ENCODE measurements at regions not wholly inside any gene's neighbourhood (a gene's known extent, or its start where the extent isn't known, plus 50 kb on each side); places are given as distances from the start of the nearest gene placed in this dataset.
A peak's percentile ranks its signal among the peaks of the same experiment; 100 is the strongest.

GRCh38 chr11:40062616-40063015 lies 1396.8 kb downstream of the LRRC4C start:
- DNase-seq: no peak
- Histone ChIP-seq H3K27ac (no peak overlapping the region), H3K4me1 (no peaks in the 10 kb centered on the region), H3K27me3 (no peaks in the 10 kb centered on the region), H3K36me3 (no peaks in the 10 kb centered on the region), H3K4me3 (no peak overlapping the region), H3K9me3 (no peaks in the 10 kb centered on the region)
- TF ChIP-seq POLR2A (IDR thresholded peaks at IDR 0.05) (no peak), POLR2AphosphoS5 (IDR thresholded peaks at IDR 0.05) (no peak), EP300 (IDR thresholded peaks at IDR 0.05) (no peak), CTCF (IDR thresholded peaks at IDR 0.05) (no peak)
- WGBS, 5 donors: 58 to 88% (median 80%) methylated on average over 2 of the region's 2 CpGs
- intact Hi-C loops (cut with DNase I; ENCODE audit: low total_unique reads): no loop called here

- Histone ChIP-seq H3K4me1 (no peaks in the 10 kb centered on the region), H3K9me3 (no peaks in the 10 kb centered on the region), H3K36me3 (no peaks in the 10 kb centered on the region), H3K27me3 (no peaks in the 10 kb centered on the region), H3K4me3 (no peak overlapping the region), H3K27ac (no peak overlapping the region)
- 65 to 94% (median 85%) methylated on average over 3 of the region's 3 CpGs for WGBS, 5 donors
- DNase-seq: no peak
- intact Hi-C loops (cut with DNase I; ENCODE audit: low total_unique reads): no loop called here
- TF ChIP-seq POLR2AphosphoS5 (IDR thresholded peaks at IDR 0.05) (no peak), EP300 (IDR thresholded peaks at IDR 0.05) (no peak)
These were observed 1398.2 kb downstream of the LRRC4C start for GRCh38 chr11:40061221-40061620.

- Histone ChIP-seq H3K36me3 (no peaks in the 10 kb centered on the region), H3K4me3 (no peak overlapping the region), H3K4me1 (no peaks in the 10 kb centered on the region), H3K27ac (no peak overlapping the region), H3K9me3 (no peaks in the 10 kb centered on the region), H3K27me3 (no peaks in the 10 kb centered on the region)
- TF ChIP-seq EP300 (IDR thresholded peaks at IDR 0.05) (no peak), POLR2AphosphoS5 (IDR thresholded peaks at IDR 0.05) (no peak)
- peak; percentile 8 to 26 for DNase-seq
- intact Hi-C loops (cut with DNase I; ENCODE audit: low total_unique reads): no loop called here
These were observed 1404.8 kb downstream of the LRRC4C start for GRCh38 chr11:40054631-40055030.

GRCh38 chr11:40045312-40045711 lies 1414.1 kb downstream of the LRRC4C start:
- WGBS, 5 donors: 70 to 84% (median 78%) methylated on average over 3 of the region's 3 CpGs
- Histone ChIP-seq H3K4me1 (no peaks in the 10 kb centered on the region), H3K36me3 (no peaks in the 10 kb centered on the region), H3K27ac (no peak overlapping the region), H3K9me3 (peaks cover 0 to 15% (median 0%) of the 10 kb centered on the region in 4 donors), H3K4me3 (no peak overlapping the region), H3K27me3 (no peaks in the 10 kb centered on the region)
- TF ChIP-seq EP300 (IDR thresholded peaks at IDR 0.05) (no peak), POLR2A (IDR thresholded peaks at IDR 0.05) (no peak), CTCF (IDR thresholded peaks at IDR 0.05) (no peak), POLR2AphosphoS5 (IDR thresholded peaks at IDR 0.05) (no peak)
- intact Hi-C loops (cut with DNase I; ENCODE audit: low total_unique reads): no loop called here
- DNase-seq: no peak

- Histone ChIP-seq H3K36me3 (no peaks in the 10 kb centered on the region), H3K4me3 (no peak overlapping the region), H3K4me1 (no peaks in the 10 kb centered on the region), H3K27ac (peak overlapping the region in 1 of 5 donors; percentile 2), H3K27me3 (no peaks in the 10 kb centered on the region), H3K9me3 (no peaks in the 10 kb centered on the region)
- TF ChIP-seq CTCF (IDR thresholded peaks at IDR 0.05) (no peak), POLR2A (IDR thresholded peaks at IDR 0.05) (no peak), POLR2AphosphoS5 (IDR thresholded peaks at IDR 0.05) (peak in 2 of 3 donors; percentile 48 to 75), EP300 (IDR thresholded peaks at IDR 0.05) (no peak)
- intact Hi-C loops (cut with DNase I; ENCODE audit: low total_unique reads): no loop called here
- DNase-seq: peak; percentile 39 to 82
- 18 to 57% (median 26%) methylated on average over 2 of the region's 2 CpGs for WGBS, 5 donors
These were observed 1422.4 kb downstream of the LRRC4C start for GRCh38 chr11:40037005-40037404.

All from stomach (tissue), 8 donors.